DND-41 (cell line): ENCODE measurements at regions not wholly inside any gene's neighbourhood (a gene's known extent, or its start where the extent isn't known, plus 50 kb on each side); places are given as distances from the start of the nearest gene placed in this dataset.

ENCODE experiments used
- ATAC-seq: fragments of 200-7000 bp; cut with Tn5 transposase; 3 replicates; pipeline ENCODE4 v1.9.1; 2021; ENCODE audit warnings: low read depth; ENCODE audit not compliant: insufficient read depth
- DNase-seq: peaks from one replicate; pipeline ENCODE4 v3.0.0-alpha.2; 2020
- H2AFZ ChIP-seq: 2 replicates; pipeline ENCODE4 v1.6.0; 2012; ENCODE audit warnings: low read depth, low read length
- H3K27ac ChIP-seq: 2 replicates; pipeline ENCODE4 v1.5.1; 2012; ENCODE audit warnings: low read length, inconsistent platforms
- H3K27me3 ChIP-seq: fragments of 200-600 bp; sonication (generic); 2 replicates; pipeline ENCODE4 v1.6.0; 2012; ENCODE audit warnings: low read length, mild to moderate bottlenecking, inconsistent platforms; ENCODE audit not compliant: insufficient read depth, poor library complexity
- H3K36me3 ChIP-seq: 2 replicates; pipeline ENCODE4 v1.5.1; 2012; ENCODE audit warnings: low read length, inconsistent platforms; ENCODE audit not compliant: insufficient read depth
- H3K4me1 ChIP-seq: 2 replicates; pipeline ENCODE4 v1.5.1; 2012; ENCODE audit warnings: mild to moderate bottlenecking, low read length; ENCODE audit not compliant: insufficient read depth
- H3K4me2 ChIP-seq: 2 replicates; pipeline ENCODE4 v1.6.0; 2012; ENCODE audit warnings: mild to moderate bottlenecking, moderate library complexity, low read length, inconsistent platforms; ENCODE audit not compliant: insufficient read depth
- H3K4me3 ChIP-seq, 2 experiments: fragments of 200-600 bp in 1 of 2; shearing (Covaris generic) in 1 of 2; 2 replicates each; pipeline ENCODE4 v1.5.1; 2012 to 2016; ENCODE audit warnings: inconsistent platforms in 2 of 2, low read length in 2 of 2, mild to moderate bottlenecking in 2 of 2, low read depth in 1 of 2, moderate library complexity in 1 of 2
- H3K79me2 ChIP-seq: 2 replicates; pipeline ENCODE4 v1.6.0; 2012; ENCODE audit warnings: low read length, inconsistent platforms; ENCODE audit not compliant: insufficient read depth
- H3K9ac ChIP-seq: 2 replicates; pipeline ENCODE4 v1.6.0; 2012; ENCODE audit warnings: low read depth, mild to moderate bottlenecking, inconsistent platforms, low read length, moderate library complexity
- H3K9me3 ChIP-seq: 2 replicates; pipeline ENCODE4 v1.5.1; 2012; ENCODE audit warnings: low read length, moderate library complexity, mild to moderate bottlenecking, inconsistent platforms; ENCODE audit not compliant: insufficient read depth, severe bottlenecking
- H4K20me1 ChIP-seq: 2 replicates; pipeline ENCODE4 v1.6.0; 2012; ENCODE audit warnings: low read length; ENCODE audit not compliant: insufficient read depth
- EZH2 ChIP-seq: IDR thresholded peaks from 3 replicates; pipeline ENCODE4 v1.6.1; 2012; ENCODE audit warnings: borderline replicate concordance, low read depth, mild to moderate bottlenecking, moderate library complexity, low read length, inconsistent platforms; ENCODE audit not compliant: severe bottlenecking
- TF ChIP-seq, protein P1 (sequence below): IDR thresholded peaks from 2 replicates; pipeline ENCODE4 v1.5.1; 2012; ENCODE audit warnings: borderline replicate concordance, low read length, moderate library complexity, mild to moderate bottlenecking; ENCODE audit not compliant: poor library complexity, severe bottlenecking; ENCODE audit errors: extremely low read depth

DNA sequence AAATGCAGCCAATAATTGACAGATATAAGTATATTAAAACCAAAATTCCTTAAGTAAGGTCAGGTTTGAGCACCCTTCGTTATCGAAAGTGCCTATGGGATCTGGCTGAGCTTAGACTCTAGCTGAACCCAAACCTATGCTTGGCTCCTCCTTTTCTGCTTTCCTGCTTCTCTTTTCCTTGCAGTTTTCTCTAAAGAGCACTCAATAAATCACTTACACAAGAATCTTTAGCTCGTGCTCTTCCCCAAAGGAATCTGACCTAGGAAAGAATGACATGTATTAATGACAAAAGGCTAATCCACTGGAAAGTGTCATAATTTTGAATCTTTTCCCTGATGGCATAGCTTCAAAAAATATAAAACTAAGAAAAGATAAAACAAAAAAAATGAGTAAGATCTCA, 282.7 kb downstream of the DKK2 start:
- Histone ChIP-seq H3K4me1 (no peaks in the 10 kb centered on the region), H4K20me1 (no peaks in the 10 kb centered on the region), H3K4me2 (no peak overlapping the region), H2AFZ (no peak overlapping the region), H3K27ac (no peak overlapping the region), H3K9me3 (no peaks in the 10 kb centered on the region), H3K79me2 (no peaks in the 10 kb centered on the region), H3K36me3 (no peaks in the 10 kb centered on the region), H3K9ac (no peak overlapping the region), H3K27me3 (no peaks in the 10 kb centered on the region), H3K4me3 (no peak overlapping the region)
- DNase-seq (no peak), ATAC-seq (no peak)
- TF ChIP-seq EZH2: no peak
- TF ChIP-seq, protein P1, sequence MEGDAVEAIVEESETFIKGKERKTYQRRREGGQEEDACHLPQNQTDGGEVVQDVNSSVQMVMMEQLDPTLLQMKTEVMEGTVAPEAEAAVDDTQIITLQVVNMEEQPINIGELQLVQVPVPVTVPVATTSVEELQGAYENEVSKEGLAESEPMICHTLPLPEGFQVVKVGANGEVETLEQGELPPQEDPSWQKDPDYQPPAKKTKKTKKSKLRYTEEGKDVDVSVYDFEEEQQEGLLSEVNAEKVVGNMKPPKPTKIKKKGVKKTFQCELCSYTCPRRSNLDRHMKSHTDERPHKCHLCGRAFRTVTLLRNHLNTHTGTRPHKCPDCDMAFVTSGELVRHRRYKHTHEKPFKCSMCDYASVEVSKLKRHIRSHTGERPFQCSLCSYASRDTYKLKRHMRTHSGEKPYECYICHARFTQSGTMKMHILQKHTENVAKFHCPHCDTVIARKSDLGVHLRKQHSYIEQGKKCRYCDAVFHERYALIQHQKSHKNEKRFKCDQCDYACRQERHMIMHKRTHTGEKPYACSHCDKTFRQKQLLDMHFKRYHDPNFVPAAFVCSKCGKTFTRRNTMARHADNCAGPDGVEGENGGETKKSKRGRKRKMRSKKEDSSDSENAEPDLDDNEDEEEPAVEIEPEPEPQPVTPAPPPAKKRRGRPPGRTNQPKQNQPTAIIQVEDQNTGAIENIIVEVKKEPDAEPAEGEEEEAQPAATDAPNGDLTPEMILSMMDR: no peak

DNA sequence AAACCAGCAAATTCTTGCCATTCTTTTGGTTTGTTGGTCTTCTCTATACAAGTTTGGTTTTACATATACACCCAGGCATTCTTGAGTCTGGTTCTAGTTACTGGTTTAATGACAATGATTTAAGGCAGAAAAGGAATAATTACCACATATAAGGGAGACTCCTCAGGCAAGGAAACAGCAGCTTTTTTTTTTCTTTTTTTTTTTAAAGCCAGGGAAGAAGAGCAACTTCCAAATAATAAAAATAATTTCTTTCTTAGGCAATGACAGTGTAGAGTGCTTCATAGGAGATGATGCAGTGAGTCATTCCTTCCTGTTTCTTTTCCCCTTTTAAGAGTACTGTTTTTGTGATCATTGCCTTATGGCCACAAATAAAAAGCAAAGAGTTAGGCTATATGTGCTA, 289.7 kb downstream of the DKK2 start:
- Histone ChIP-seq H3K4me1 (no peaks in the 10 kb centered on the region), H3K4me2 (no peak overlapping the region), H3K36me3 (no peaks in the 10 kb centered on the region), H2AFZ (no peak overlapping the region), H3K4me3 (no peak overlapping the region), H3K9me3 (no peaks in the 10 kb centered on the region), H3K79me2 (no peaks in the 10 kb centered on the region), H4K20me1 (no peaks in the 10 kb centered on the region), H3K27ac (no peak overlapping the region), H3K9ac (no peak overlapping the region), H3K27me3 (no peaks in the 10 kb centered on the region)
- no peak for TF ChIP-seq EZH2
- TF ChIP-seq, protein P1: no peak
- ATAC-seq (no peak), DNase-seq (no peak)

DNA sequence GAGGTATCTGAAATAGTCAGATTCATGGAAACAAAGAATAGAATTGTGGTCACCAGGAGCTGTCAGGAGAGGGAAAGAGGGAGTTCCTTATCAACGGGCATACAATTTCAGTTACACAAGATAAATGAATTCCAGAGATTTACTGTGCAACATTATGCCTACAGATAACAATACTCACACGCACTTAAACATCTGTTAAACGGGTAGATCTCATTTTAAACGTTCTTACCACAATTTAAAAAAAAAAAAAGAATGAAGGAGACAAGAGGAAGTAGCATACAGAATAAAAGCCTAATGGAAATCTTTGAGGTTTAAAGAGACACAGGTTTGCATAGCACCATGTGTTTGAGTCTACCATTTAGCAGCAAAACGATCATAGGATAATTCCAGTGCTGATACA, 298.0 kb downstream of the DKK2 start:
- no peak overlapping the region for H3K27ac ChIP-seq
- no peak for DNase-seq
- no peaks in the 10 kb centered on the region for H3K79me2 ChIP-seq
- no peaks in the 10 kb centered on the region for H3K27me3 ChIP-seq
- H3K9ac ChIP-seq: no peak overlapping the region
- no peak overlapping the region for H3K4me2 ChIP-seq
- TF ChIP-seq, protein P1: no peak
- no peak for TF ChIP-seq EZH2
- no peak overlapping the region for H3K4me3 ChIP-seq
- no peak for ATAC-seq
- no peak overlapping the region for H2AFZ ChIP-seq
- no peaks in the 10 kb centered on the region for H3K4me1 ChIP-seq
- H3K36me3 ChIP-seq: no peaks in the 10 kb centered on the region
- H4K20me1 ChIP-seq: no peaks in the 10 kb centered on the region
- H3K9me3 ChIP-seq: no peaks in the 10 kb centered on the region

DNA sequence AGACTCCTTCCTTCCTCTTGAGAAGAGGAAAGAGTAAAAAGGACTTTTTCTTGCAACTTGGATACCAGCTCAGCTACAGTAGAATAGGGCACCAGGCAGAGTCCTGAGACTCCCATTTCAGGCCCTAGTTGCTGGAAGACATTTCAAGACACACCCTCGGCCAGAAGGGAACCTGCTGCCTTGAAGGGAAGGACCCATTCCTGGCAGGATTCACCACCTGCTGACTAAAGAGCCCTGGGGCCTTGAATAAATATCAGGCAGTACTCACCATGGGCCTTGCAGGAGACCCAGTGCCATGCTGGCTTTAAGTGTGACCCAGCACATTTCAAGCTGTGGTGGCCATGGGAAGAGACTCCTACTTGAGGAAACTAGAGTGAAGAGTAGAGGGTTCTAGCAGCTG, 317.6 kb downstream of the DKK2 start:
- DNase-seq (no peak), ATAC-seq (no peak)
- Histone ChIP-seq H3K27me3 (no peaks in the 10 kb centered on the region), H3K36me3 (no peaks in the 10 kb centered on the region), H2AFZ (no peak overlapping the region), H3K4me2 (no peak overlapping the region), H3K9ac (no peak overlapping the region), H4K20me1 (no peaks in the 10 kb centered on the region), H3K4me3 (no peak overlapping the region), H3K27ac (no peak overlapping the region), H3K79me2 (no peaks in the 10 kb centered on the region), H3K9me3 (no peaks in the 10 kb centered on the region), H3K4me1 (no peaks in the 10 kb centered on the region)
- TF ChIP-seq, protein P1: no peak
- TF ChIP-seq EZH2: no peak
